Colonic mucosa (tissue), 4 donors: ENCODE measurements at regions not wholly inside any gene's neighbourhood (a gene's known extent, or its start where the extent isn't known, plus 50 kb on each side); places are given as distances from the start of the nearest gene placed in this dataset.

Experiments
- DNase-seq: peaks from one replicate; pipeline ENCODE4 v3.0.0-alpha.2; 2020
- H3K27ac ChIP-seq: fragments of 200-600 bp; one replicate; pipeline ENCODE4 v1.8.0; 2021
- H3K27me3 ChIP-seq: fragments of 200-600 bp; one replicate; pipeline ENCODE4 v1.8.0; 2021
- H3K36me3 ChIP-seq: fragments of 200-600 bp; one replicate; pipeline ENCODE4 v1.8.0; 2021
- H3K4me1 ChIP-seq: fragments of 200-600 bp; one replicate; pipeline ENCODE4 v1.8.0; 2021; ENCODE audit warnings: mild to moderate bottlenecking
- H3K4me3 ChIP-seq: fragments of 200-600 bp; one replicate; pipeline ENCODE4 v1.8.0; 2021
- H3K9ac ChIP-seq, 2 donors: one replicate each; pipeline ENCODE4 v1.7.0; 2013; ENCODE audit warnings: control low read depth in 2 of 2, low read depth in 2 of 2, low read length in 2 of 2
- H3K9me3 ChIP-seq: fragments of 200-600 bp; one replicate; pipeline ENCODE4 v1.8.0; 2021
- intact Hi-C: fragments of 100-400 bp; cut with DNase I; formaldehyde crosslinking; loops from one replicate; pipeline ENCODE4 v1.14.1; 2022
- TF ChIP-seq, protein P1 (sequence below): fragments of 200-600 bp; IDR thresholded peaks from one replicate; pipeline ENCODE4 v1.8.0; 2022; ENCODE audit warnings: antibody characterized with exemption, mild to moderate bottlenecking
- donor health status: healthy.
- donor health status: DM: no; HTN: no; CAD: no.
- donor health status: DM: no; HTN: no; CAD: no.

- Histone ChIP-seq H3K27me3 (no peaks in the 10 kb centered on the region), H3K4me1 (no peaks in the 10 kb centered on the region), H3K9me3 (no peaks in the 10 kb centered on the region), H3K36me3 (no peaks in the 10 kb centered on the region), H3K4me3 (no peak overlapping the region), H3K27ac (no peak overlapping the region), H3K9ac (no peak overlapping the region)
- no peak for DNase-seq
- intact Hi-C loops, result no loop called here
- TF ChIP-seq, protein P1, sequence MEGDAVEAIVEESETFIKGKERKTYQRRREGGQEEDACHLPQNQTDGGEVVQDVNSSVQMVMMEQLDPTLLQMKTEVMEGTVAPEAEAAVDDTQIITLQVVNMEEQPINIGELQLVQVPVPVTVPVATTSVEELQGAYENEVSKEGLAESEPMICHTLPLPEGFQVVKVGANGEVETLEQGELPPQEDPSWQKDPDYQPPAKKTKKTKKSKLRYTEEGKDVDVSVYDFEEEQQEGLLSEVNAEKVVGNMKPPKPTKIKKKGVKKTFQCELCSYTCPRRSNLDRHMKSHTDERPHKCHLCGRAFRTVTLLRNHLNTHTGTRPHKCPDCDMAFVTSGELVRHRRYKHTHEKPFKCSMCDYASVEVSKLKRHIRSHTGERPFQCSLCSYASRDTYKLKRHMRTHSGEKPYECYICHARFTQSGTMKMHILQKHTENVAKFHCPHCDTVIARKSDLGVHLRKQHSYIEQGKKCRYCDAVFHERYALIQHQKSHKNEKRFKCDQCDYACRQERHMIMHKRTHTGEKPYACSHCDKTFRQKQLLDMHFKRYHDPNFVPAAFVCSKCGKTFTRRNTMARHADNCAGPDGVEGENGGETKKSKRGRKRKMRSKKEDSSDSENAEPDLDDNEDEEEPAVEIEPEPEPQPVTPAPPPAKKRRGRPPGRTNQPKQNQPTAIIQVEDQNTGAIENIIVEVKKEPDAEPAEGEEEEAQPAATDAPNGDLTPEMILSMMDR, result no peak
Observed at GRCh38 chr1:88291611-88292354, 392.3 kb upstream of the PKN2 start.

GRCh38 chr1:88293691-88294190 lies 390.3 kb upstream of the PKN2 start:
- TF ChIP-seq, protein P1, result no peak

GRCh38 chr1:88296227-88296626 lies 387.8 kb upstream of the PKN2 start:
- no peaks in the 10 kb centered on the region for H3K27me3 ChIP-seq
- no peaks in the 10 kb centered on the region for H3K4me1 ChIP-seq
- no peak overlapping the region for H3K4me3 ChIP-seq
- no peaks in the 10 kb centered on the region for H3K36me3 ChIP-seq
- no peak for DNase-seq
- intact Hi-C loops, result no loop called here
- no peaks in the 10 kb centered on the region for H3K9me3 ChIP-seq
- no peak overlapping the region for H3K27ac ChIP-seq
- H3K9ac ChIP-seq, result no peak overlapping the region
- TF ChIP-seq, protein P1, result no peak

More at GRCh38 chr1:88293691-88294190, 390.3 kb upstream of the PKN2 start:
- Histone ChIP-seq H3K4me3 (no peak overlapping the region), H3K36me3 (no peaks in the 10 kb centered on the region), H3K4me1 (no peaks in the 10 kb centered on the region), H3K9ac (no peak overlapping the region), H3K27me3 (no peaks in the 10 kb centered on the region), H3K27ac (no peak overlapping the region), H3K9me3 (no peaks in the 10 kb centered on the region)
- no peak for DNase-seq
- intact Hi-C loops, result no loop called here

- H3K9me3 ChIP-seq, result no peaks in the 10 kb centered on the region
- H3K4me1 ChIP-seq, result no peaks in the 10 kb centered on the region
- H3K27ac ChIP-seq, result no peak overlapping the region
- no peaks in the 10 kb centered on the region for H3K27me3 ChIP-seq
- intact Hi-C loops, result no loop called here
- DNase-seq, result no peak
- H3K4me3 ChIP-seq, result no peak overlapping the region
- TF ChIP-seq, protein P1, result no peak
- H3K36me3 ChIP-seq, result no peaks in the 10 kb centered on the region
- H3K9ac ChIP-seq, result no peak overlapping the region
Observed at GRCh38 chr1:88296642-88297041, 387.4 kb upstream of the PKN2 start.

DNA sequence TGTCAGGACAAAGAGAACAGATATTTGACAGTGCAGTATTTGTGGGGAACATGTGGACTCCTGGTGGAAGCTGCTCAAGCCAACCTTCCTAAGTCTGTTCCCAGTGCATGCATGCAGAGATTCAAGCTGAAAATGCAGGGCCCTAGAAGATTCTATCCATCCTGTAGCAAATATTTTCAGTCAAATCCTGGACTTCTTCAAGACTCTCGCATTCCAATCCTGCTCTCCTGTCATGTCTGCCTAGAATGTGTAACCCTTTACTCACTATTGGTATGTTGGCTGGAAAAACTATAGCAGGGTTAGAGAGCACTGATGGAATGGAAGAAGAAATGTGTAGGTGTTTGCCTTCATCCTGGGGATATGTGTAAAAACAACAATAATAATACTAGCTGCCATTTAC lies 385.6 kb upstream of the PKN2 start:
- H3K9ac ChIP-seq, result no peak overlapping the region
- no peaks in the 10 kb centered on the region for H3K9me3 ChIP-seq
- DNase-seq, result no peak
- no peaks in the 10 kb centered on the region for H3K27me3 ChIP-seq
- intact Hi-C loops, result no loop called here
- H3K36me3 ChIP-seq, result no peaks in the 10 kb centered on the region
- TF ChIP-seq, protein P1, result no peak
- no peak overlapping the region for H3K27ac ChIP-seq
- no peak overlapping the region for H3K4me3 ChIP-seq
- no peaks in the 10 kb centered on the region for H3K4me1 ChIP-seq
